ENCODE measurements at regions not wholly inside any gene's neighbourhood (a gene's known extent, or its start where the extent isn't known, plus 50 kb on each side); places are given as distances from the start of the nearest gene placed in this dataset.

DNA sequence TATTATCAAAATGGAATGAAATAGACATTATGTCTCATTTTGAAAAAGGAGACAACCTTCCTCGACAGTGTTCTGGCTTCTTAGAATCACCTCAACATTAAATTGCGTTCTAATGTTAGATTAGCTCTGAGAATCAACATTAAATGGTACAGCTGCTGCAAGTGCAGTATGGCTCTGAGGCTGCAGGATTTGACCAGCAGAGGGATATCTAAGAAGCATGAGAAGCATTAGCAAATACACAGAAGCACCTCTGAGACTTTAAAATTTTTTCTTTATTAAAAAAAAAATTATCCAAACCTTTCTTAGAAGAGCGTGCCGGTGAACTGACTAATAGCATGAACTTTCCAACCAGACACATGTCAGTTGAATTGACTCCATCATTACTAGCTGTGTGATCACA is 253.4 kb upstream of the LRIG3 start:
- no peak overlapping the region for H3K18ac ChIP-seq (ENCODE audit: low read depth, low read length)
- POLR2A ChIA-PET (ENCODE audit: unreplicated experiment), result no interaction called here

More for the DNA sequence above, 253.4 kb upstream of the LRIG3 start:
- Histone ChIP-seq H3K4me1 (ENCODE audit: control insufficient read depth, insufficient read depth, low read length) (no peaks in the 10 kb centered on the region), H2BK5ac (ENCODE audit: low read depth, low read length, poor library complexity, severe bottlenecking) (no peak overlapping the region), H4K8ac (ENCODE audit: low read depth in 2 of 2, low read length in 2 of 2) (no peak overlapping the region), H3K4me2 (ENCODE audit: low read depth, low read length) (no peak overlapping the region), H3K23ac (ENCODE audit: low read depth, low read length) (no peak overlapping the region), H3K56ac (ENCODE audit: extremely low read depth, insufficient read depth, low read length) (no peak overlapping the region), H4K91ac (ENCODE audit: insufficient read depth, low read depth, low read length) (no peak overlapping the region), H3K4me3 (ENCODE audit: insufficient read depth, low read depth, low read length) (no peak overlapping the region), H2BK20ac (ENCODE audit: low read depth, low read length) (no peak overlapping the region), H2BK15ac (ENCODE audit: low read depth, low read length) (no peak overlapping the region), H2BK120ac (ENCODE audit: low read depth, low read length) (no peak overlapping the region), H2AK9ac (replicated peaks; ENCODE audit: low read depth, low read length, poor library complexity) (no peak overlapping the region), H3K4ac (ENCODE audit: low read depth, low read length) (no peak overlapping the region), H4K20me1 (ENCODE audit: insufficient read depth, low read length) (no peaks in the 10 kb centered on the region), H2AK5ac (ENCODE audit: low read depth, low read length) (no peak overlapping the region), H3K79me1 (ENCODE audit: low read depth in 1 of 2, low read length in 2 of 2) (no peaks in the 10 kb centered on the region), H3K9me3 (ENCODE audit: control insufficient read depth, insufficient read depth, low read length) (no peaks in the 10 kb centered on the region), H2AFZ (replicated peaks; ENCODE audit: low read length, poor library complexity) (no peak overlapping the region), H3K27me3 (ENCODE audit: control insufficient read depth, insufficient read depth, low read length) (no peaks in the 10 kb centered on the region), H3K14ac (replicated peaks; ENCODE audit: low read depth, low read length) (no peak overlapping the region), H4K5ac (ENCODE audit: low read depth, low read length) (no peak overlapping the region), H3K9me1 (ENCODE audit: insufficient read depth, low read length) (no peaks in the 10 kb centered on the region), H3K27ac (ENCODE audit: insufficient read depth, low read length) (no peak overlapping the region), H3K36me3 (ENCODE audit: control insufficient read depth, insufficient read depth, low read length) (no peaks in the 10 kb centered on the region), H3K9ac (ENCODE audit: low read depth, low read length) (no peak overlapping the region)
- in situ Hi-C loops (cut with MboI; ENCODE audit: low sequenced_read_pairs), result no loop called here
- no CpG with 5 or more reads among the region's 4 CpGs for WGBS, 2 experiments (ENCODE audit: extremely low coverage in 2 of 2, insufficient read length in 1 of 2)
- TF ChIP-seq, protein P1, sequence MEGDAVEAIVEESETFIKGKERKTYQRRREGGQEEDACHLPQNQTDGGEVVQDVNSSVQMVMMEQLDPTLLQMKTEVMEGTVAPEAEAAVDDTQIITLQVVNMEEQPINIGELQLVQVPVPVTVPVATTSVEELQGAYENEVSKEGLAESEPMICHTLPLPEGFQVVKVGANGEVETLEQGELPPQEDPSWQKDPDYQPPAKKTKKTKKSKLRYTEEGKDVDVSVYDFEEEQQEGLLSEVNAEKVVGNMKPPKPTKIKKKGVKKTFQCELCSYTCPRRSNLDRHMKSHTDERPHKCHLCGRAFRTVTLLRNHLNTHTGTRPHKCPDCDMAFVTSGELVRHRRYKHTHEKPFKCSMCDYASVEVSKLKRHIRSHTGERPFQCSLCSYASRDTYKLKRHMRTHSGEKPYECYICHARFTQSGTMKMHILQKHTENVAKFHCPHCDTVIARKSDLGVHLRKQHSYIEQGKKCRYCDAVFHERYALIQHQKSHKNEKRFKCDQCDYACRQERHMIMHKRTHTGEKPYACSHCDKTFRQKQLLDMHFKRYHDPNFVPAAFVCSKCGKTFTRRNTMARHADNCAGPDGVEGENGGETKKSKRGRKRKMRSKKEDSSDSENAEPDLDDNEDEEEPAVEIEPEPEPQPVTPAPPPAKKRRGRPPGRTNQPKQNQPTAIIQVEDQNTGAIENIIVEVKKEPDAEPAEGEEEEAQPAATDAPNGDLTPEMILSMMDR (conservative IDR thresholded peaks at IDR 0.05; ENCODE audit: low read depth, low read length), result 0 out of 2 replicates have a peak, but pooled peaks have one; percentile 8
- TF ChIP-seq CHD1 (IDR thresholded peaks at IDR 0.05; ENCODE audit: low read depth, low read length) (no peak), SMC3 (IDR thresholded peaks at IDR 0.05; ENCODE audit: low read depth, low read length) (no peak)
- ATAC-seq (ENCODE audit: low read depth), result no peak
- CTCF ChIA-PET, result interaction anchor here (0.6 kb wide), 1 partner anchor 926 kb away, joined by 5 read pairs; no protein-coding TSS in a partner anchor
- BruUV-seq (replicated peaks), result no TSS peak
- intact Hi-C loops (cut with micrococcal nuclease), result no loop called here
- dilution Hi-C loops (cut with HindIII; ENCODE audit: low sequenced_read_pairs, unreplicated experiment), result no loop called here
- DNase-seq, result peak; percentile 8

Measured in IMR-90 (cell line).